Esophagus muscularis mucosa (tissue), 3 donors: ENCODE measurements at regions not wholly inside any gene's neighbourhood (a gene's known extent, or its start where the extent isn't known, plus 50 kb on each side); places are given as distances from the start of the nearest gene placed in this dataset.

Experiments
- POLR2AphosphoS5 ChIP-seq, 2 donors: sonication (generic); formaldehyde crosslinking; IDR thresholded peaks; one replicate each; pipeline ENCODE4 v1.6.1; 2017; ENCODE audit warnings: antibody characterized with exemption in 2 of 2
- TF ChIP-seq, protein P1 (sequence below), 3 experiments: fragments of 200-600 bp in 2 of 3; fragments of 450-650 bp in 1 of 3; sonication (generic) in 2 of 3; IDR thresholded peaks; one replicate each; pipeline ENCODE4 v1.5.1; 2017 to 2019; ENCODE audit warnings: antibody characterized with exemption in 3 of 3, mild to moderate bottlenecking in 2 of 3, moderate library complexity in 1 of 3

GRCh38 chr7:118039963-118040489 lies 143.9 kb upstream of the LSM8 start:
- TF ChIP-seq, protein P1, sequence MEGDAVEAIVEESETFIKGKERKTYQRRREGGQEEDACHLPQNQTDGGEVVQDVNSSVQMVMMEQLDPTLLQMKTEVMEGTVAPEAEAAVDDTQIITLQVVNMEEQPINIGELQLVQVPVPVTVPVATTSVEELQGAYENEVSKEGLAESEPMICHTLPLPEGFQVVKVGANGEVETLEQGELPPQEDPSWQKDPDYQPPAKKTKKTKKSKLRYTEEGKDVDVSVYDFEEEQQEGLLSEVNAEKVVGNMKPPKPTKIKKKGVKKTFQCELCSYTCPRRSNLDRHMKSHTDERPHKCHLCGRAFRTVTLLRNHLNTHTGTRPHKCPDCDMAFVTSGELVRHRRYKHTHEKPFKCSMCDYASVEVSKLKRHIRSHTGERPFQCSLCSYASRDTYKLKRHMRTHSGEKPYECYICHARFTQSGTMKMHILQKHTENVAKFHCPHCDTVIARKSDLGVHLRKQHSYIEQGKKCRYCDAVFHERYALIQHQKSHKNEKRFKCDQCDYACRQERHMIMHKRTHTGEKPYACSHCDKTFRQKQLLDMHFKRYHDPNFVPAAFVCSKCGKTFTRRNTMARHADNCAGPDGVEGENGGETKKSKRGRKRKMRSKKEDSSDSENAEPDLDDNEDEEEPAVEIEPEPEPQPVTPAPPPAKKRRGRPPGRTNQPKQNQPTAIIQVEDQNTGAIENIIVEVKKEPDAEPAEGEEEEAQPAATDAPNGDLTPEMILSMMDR (IDR thresholded peaks at IDR 0.05) = no peak
- TF ChIP-seq POLR2AphosphoS5 (IDR thresholded peaks at IDR 0.05) = no peak
